ENCODE measurements at regions not wholly inside any gene's neighbourhood (a gene's known extent, or its start where the extent isn't known, plus 50 kb on each side); places are given as distances from the start of the nearest gene placed in this dataset.

- H3K4me1 ChIP-seq (ENCODE audit: control insufficient read depth in 4 of 4, insufficient read depth in 4 of 4, low read length in 3 of 4): no peaks in the 10 kb centered on the region
- WGBS: 64% methylated on average over 2 of the region's 2 CpGs
- no peak for DNase-seq (ENCODE audit: low spot score)
- H3K27me3 ChIP-seq (ENCODE audit: control insufficient read depth in 4 of 4, insufficient read depth in 4 of 4, low read length in 3 of 4): no peaks in the 10 kb centered on the region
- no peak overlapping the region for H3K4me3 ChIP-seq (ENCODE audit: low read depth in 1 of 3, low read length in 3 of 3)
- no peaks in the 10 kb centered on the region for H3K36me3 ChIP-seq (ENCODE audit: control insufficient read depth in 4 of 4, insufficient read depth in 3 of 4, low read depth in 1 of 4, low read length in 3 of 4)
- peak; percentile 42 for TF ChIP-seq CTCF (IDR thresholded peaks at IDR 0.05; ENCODE audit: low read depth, low read length, missing input control)
- no peak for TF ChIP-seq REST (IDR thresholded peaks at IDR 0.05)
- TF ChIP-seq RAD21 (IDR thresholded peaks at IDR 0.05): peak; percentile 73 to 77
- no peak for TF ChIP-seq ZBTB33 (IDR thresholded peaks at IDR 0.05)
- no peak overlapping the region for H3K27ac ChIP-seq (ENCODE audit: low read depth in 1 of 2, low read length in 2 of 2)
- H3K9me3 ChIP-seq (ENCODE audit: control insufficient read depth in 4 of 4, low read length in 3 of 4): no peaks in the 10 kb centered on the region
- H3K9ac ChIP-seq (ENCODE audit: low read depth in 1 of 2, low read length in 2 of 2): no peak overlapping the region
Measured at GRCh38 chr7:118918556-118918955, 694.1 kb downstream of the ANKRD7 start.

GRCh38 chr7:118938845-118939244, 714.3 kb downstream of the ANKRD7 start:
- TF ChIP-seq HNF4G (IDR thresholded peaks at IDR 0.05): no peak
- TF ChIP-seq EGR1 (IDR thresholded peaks at IDR 0.05; ENCODE audit: low read depth in 2 of 2): no peak
- no peak for TF ChIP-seq REST (IDR thresholded peaks at IDR 0.05)
- TF ChIP-seq RAD21 (IDR thresholded peaks at IDR 0.05): no peak
- TF ChIP-seq TAF1 (conservative IDR thresholded peaks at IDR 0.05): no peak
- no peak for TF ChIP-seq FOXA1 (IDR thresholded peaks at IDR 0.05)
- Histone ChIP-seq H3K4me3 (ENCODE audit: low read depth in 1 of 3, low read length in 3 of 3) (no peak overlapping the region), H3K9ac (ENCODE audit: low read depth in 1 of 2, low read length in 2 of 2) (no peak overlapping the region), H3K27ac (ENCODE audit: low read depth in 1 of 2, low read length in 2 of 2) (no peak overlapping the region), H3K36me3 (ENCODE audit: control insufficient read depth in 4 of 4, insufficient read depth in 3 of 4, low read depth in 1 of 4, low read length in 3 of 4) (no peaks in the 10 kb centered on the region), H3K27me3 (ENCODE audit: control insufficient read depth in 4 of 4, insufficient read depth in 4 of 4, low read length in 3 of 4) (no peaks in the 10 kb centered on the region), H3K4me1 (ENCODE audit: control insufficient read depth in 4 of 4, insufficient read depth in 4 of 4, low read length in 3 of 4) (no peaks in the 10 kb centered on the region), H3K9me3 (ENCODE audit: control insufficient read depth in 4 of 4, low read length in 3 of 4) (no peaks in the 10 kb centered on the region)
- DNase-seq (ENCODE audit: low spot score): no peak
- WGBS: 84% methylated on average over 1 of the region's 1 CpG

All from liver (tissue), 8 donors.